ENCODE measurements at regions not wholly inside any gene's neighbourhood (a gene's known extent, or its start where the extent isn't known, plus 50 kb on each side); places are given as distances from the start of the nearest gene placed in this dataset.

- BruUV-seq (replicated peaks), result no TSS peak
- ChIA-PET POLR2A (no interaction called here), CTCF (no interaction called here)
- DNase-seq (ENCODE audit: low read depth, low spot score) (peak; percentile 53), FAIRE-seq (no peak)
- H3K9me3 ChIP-seq (replicated peaks; ENCODE audit: control insufficient read depth, insufficient read depth, low read length), result no peaks in the 10 kb centered on the region
- H3K9ac ChIP-seq (replicated peaks; ENCODE audit: extremely low read depth, insufficient read depth, low read length), result no peak overlapping the region
- no peak overlapping the region for H2AFZ ChIP-seq (ENCODE audit: low read depth, low read length)
- intact Hi-C loops (cut with micrococcal nuclease) (no loop called here), dilution Hi-C loops (cut with MboI; ENCODE audit: extremely low pct_ligation_motif_present, low sequenced_read_pairs) (no loop called here)
- no peaks in the 10 kb centered on the region for H4K20me1 ChIP-seq (replicated peaks; ENCODE audit: control insufficient read depth, extremely low read depth, insufficient read depth, low read length)
- H3K79me2 ChIP-seq (ENCODE audit: control insufficient read depth, insufficient read depth, low read length), result no peaks in the 10 kb centered on the region
- no peaks in the 10 kb centered on the region for H3K27me3 ChIP-seq (ENCODE audit: control insufficient read depth in 2 of 2, insufficient read depth in 2 of 2, low read length in 2 of 2)
- H3K27ac ChIP-seq (ENCODE audit: insufficient read depth, low read depth, low read length), result no peak overlapping the region
- H3K4me2 ChIP-seq (ENCODE audit: insufficient read depth, low read length), result no peak overlapping the region
- TF ChIP-seq JUN (IDR thresholded peaks at IDR 0.05; ENCODE audit: borderline replicate concordance, insufficient read depth, insufficient read length, low read depth) (no peak), GATA2 (IDR thresholded peaks at IDR 0.05; ENCODE audit: insufficient read depth, insufficient read length, low read depth, low read length) (no peak), FOS (IDR thresholded peaks at IDR 0.05; ENCODE audit: borderline replicate concordance, insufficient read depth, low read length) (no peak), MYC (IDR thresholded peaks at IDR 0.05; ENCODE audit: low read depth, low read length) (no peak), POLR2AphosphoS5 (IDR thresholded peaks at IDR 0.05; ENCODE audit: insufficient read depth, low read depth, low read length) (no peak), EZH2 (IDR thresholded peaks at IDR 0.05; ENCODE audit: borderline replicate concordance, low read depth, low read length, severe bottlenecking) (no peak), MAX (IDR thresholded peaks at IDR 0.05; ENCODE audit: insufficient read depth, insufficient read length) (no peak), CTCF (IDR thresholded peaks at IDR 0.05; ENCODE audit: extremely low read depth in 1 of 2, insufficient read depth in 1 of 2, low read depth in 1 of 2, low read length in 2 of 2) (no peak), POLR2A (IDR thresholded peaks at IDR 0.05; ENCODE audit: low read depth, low read length) (no peak)
- H3K4me3 ChIP-seq (replicated peaks in 1 of 3; ENCODE audit: insufficient read depth in 1 of 3, low read depth in 1 of 3, low read length in 3 of 3), result no peak overlapping the region
- no peaks in the 10 kb centered on the region for H3K4me1 ChIP-seq (ENCODE audit: control insufficient read depth, extremely low read depth, insufficient read depth, low read length)
- H3K9me1 ChIP-seq (replicated peaks; ENCODE audit: control insufficient read depth, extremely low read depth, insufficient read depth, low read length), result no peaks in the 10 kb centered on the region
- no peaks in the 10 kb centered on the region for H3K36me3 ChIP-seq (ENCODE audit: control insufficient read depth in 2 of 2, extremely low read depth in 1 of 2, insufficient read depth in 2 of 2, low read length in 2 of 2)
Measured at GRCh38 chr13:65063753-65064152, 2166.4 kb downstream of the PCDH9 start.

Data from endothelial cell of umbilical vein (primary cell).